ENCODE measurements at regions not wholly inside any gene's neighbourhood (a gene's known extent, or its start where the extent isn't known, plus 50 kb on each side); places are given as distances from the start of the nearest gene placed in this dataset.

DNA sequence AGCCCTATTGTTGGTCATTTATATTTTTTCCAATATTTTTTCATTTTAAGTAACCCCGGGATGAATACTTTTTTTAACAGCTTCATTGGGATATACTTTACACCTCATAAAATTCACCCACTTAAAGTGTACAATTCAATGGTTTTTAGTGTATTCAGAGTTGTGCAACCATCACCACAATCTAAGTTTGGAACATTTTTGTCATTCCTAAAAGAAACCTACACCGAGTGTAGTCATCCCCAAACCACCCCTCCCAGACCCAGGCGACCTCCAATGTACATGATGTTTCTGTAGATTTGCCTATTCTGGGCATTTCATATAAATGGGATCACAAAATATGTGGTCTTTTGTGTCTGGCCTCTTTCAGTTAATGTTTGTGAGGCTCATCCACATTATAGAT lies 118.3 kb upstream of the FRMD4B start:
- Mint-ChIP-seq H3K27me3 (no peaks in the 10 kb centered on the region), H3K27ac (no peak overlapping the region), H3K4me1 (no peaks in the 10 kb centered on the region), H3K4me3 (no peak overlapping the region), H3K36me3 (no peaks in the 10 kb centered on the region), H3K9me3 (peaks cover 0 to 4% (median 0%) of the 10 kb centered on the region in 7 donors)
- H3K9me3 ChIP-seq (ENCODE audit: control insufficient read depth in 2 of 2, low read length in 2 of 2), result no peaks in the 10 kb centered on the region
- H3K4me3 ChIP-seq (ENCODE audit: low read depth, low read length), result no peak overlapping the region
- H3K4me1 ChIP-seq (ENCODE audit: control insufficient read depth, insufficient read depth, low read length, poor library complexity, severe bottlenecking), result no peaks in the 10 kb centered on the region
- DNase-seq (no peak), ATAC-seq (ENCODE audit: low read depth in 2 of 2) (no peak)
- H3K27ac ChIP-seq (ENCODE audit: insufficient read depth, low read length, poor library complexity, severe bottlenecking), result no peak overlapping the region
- no peaks in the 10 kb centered on the region for H3K36me3 ChIP-seq (ENCODE audit: control insufficient read depth, insufficient read depth, low read length)
- peaks cover 3% of the 10 kb centered on the region for H3K27me3 ChIP-seq (ENCODE audit: control insufficient read depth, insufficient read depth, low read length)

DNA sequence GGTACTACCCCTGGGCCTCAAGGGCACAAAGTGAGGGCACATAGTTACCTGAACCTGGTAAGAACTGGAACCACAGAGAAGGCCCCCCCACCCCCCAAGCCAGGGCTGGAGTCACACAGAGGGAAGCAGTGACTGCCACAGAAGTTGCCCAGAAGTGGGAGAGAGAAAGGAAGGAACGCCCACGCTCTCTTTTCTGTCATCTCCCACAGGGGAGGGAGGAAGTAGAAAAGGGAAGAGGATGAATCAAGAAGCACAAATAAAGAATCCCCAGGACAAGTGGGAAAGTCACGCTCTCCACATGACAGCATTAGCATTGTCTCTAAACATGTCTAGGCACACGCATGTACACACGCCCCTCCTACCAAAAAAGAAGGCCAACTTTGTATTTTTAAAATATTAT lies 114.7 kb upstream of the FRMD4B start:
- Mint-ChIP-seq H3K27me3 (peaks cover 4% of the 10 kb centered on the region), H3K9me3 (peaks cover 0 to 5% (median 1%) of the 10 kb centered on the region in 7 donors), H3K4me3 (no peak overlapping the region), H3K27ac (no peak overlapping the region), H3K36me3 (no peaks in the 10 kb centered on the region), H3K4me1 (no peaks in the 10 kb centered on the region)
- H3K4me1 ChIP-seq (ENCODE audit: control insufficient read depth, insufficient read depth, low read length, poor library complexity, severe bottlenecking), result no peaks in the 10 kb centered on the region
- ATAC-seq (ENCODE audit: low read depth in 2 of 2) (no peak), DNase-seq (no peak)
- H3K4me3 ChIP-seq (ENCODE audit: low read depth, low read length), result no peak overlapping the region
- no peaks in the 10 kb centered on the region for H3K27me3 ChIP-seq (ENCODE audit: control insufficient read depth, insufficient read depth, low read length)
- no peaks in the 10 kb centered on the region for H3K36me3 ChIP-seq (ENCODE audit: control insufficient read depth, insufficient read depth, low read length)
- no peaks in the 10 kb centered on the region for H3K9me3 ChIP-seq (ENCODE audit: control insufficient read depth in 2 of 2, low read length in 2 of 2)
- no peak overlapping the region for H3K27ac ChIP-seq (ENCODE audit: insufficient read depth, low read length, poor library complexity, severe bottlenecking)

DNA sequence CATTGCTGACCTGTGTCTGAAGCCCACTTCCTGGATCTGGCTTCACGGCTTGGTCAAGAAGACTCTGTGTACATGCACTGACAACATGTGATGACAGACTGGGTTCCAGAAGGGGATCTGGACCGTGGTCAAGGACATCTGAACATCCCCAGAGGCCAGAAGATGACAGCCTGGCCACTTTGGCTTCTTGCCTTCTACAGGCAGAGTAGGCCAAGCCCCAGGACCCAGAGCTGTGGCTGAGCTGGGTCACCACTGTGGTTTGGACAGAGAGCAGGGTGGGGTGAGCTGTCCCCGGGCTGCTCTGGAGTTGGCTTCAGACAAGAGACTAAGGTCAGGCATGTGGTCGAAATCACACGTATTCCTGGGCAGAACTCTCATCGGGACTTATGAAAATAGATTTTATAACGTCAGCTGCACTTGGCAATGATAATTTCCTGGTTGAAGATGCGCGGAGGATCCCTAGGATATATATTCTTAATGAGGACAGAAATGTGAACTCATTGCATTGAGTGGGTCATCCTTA lies 114.1 kb upstream of the FRMD4B start:
- peaks cover 4% of the 10 kb centered on the region for H3K27me3 Mint-ChIP-seq
- no peak overlapping the region for H3K27ac Mint-ChIP-seq
- DNase-seq (no peak), ATAC-seq (ENCODE audit: low read depth in 2 of 2) (no peak)
- H3K4me1 ChIP-seq (ENCODE audit: control insufficient read depth, insufficient read depth, low read length, poor library complexity, severe bottlenecking), result no peaks in the 10 kb centered on the region
- H3K9me3 Mint-ChIP-seq, result peaks cover 0 to 5% (median 1%) of the 10 kb centered on the region in 7 donors
- no peaks in the 10 kb centered on the region for H3K36me3 Mint-ChIP-seq
- H3K4me3 ChIP-seq (ENCODE audit: low read depth, low read length), result no peak overlapping the region
- H3K27me3 ChIP-seq (ENCODE audit: control insufficient read depth, insufficient read depth, low read length), result no peaks in the 10 kb centered on the region
- H3K4me3 Mint-ChIP-seq, result no peak overlapping the region
- H3K36me3 ChIP-seq (ENCODE audit: control insufficient read depth, insufficient read depth, low read length), result no peaks in the 10 kb centered on the region
- no peaks in the 10 kb centered on the region for H3K4me1 Mint-ChIP-seq
- no peak overlapping the region for H3K27ac ChIP-seq (ENCODE audit: insufficient read depth, low read length, poor library complexity, severe bottlenecking)
- H3K9me3 ChIP-seq (ENCODE audit: control insufficient read depth in 2 of 2, low read length in 2 of 2), result no peaks in the 10 kb centered on the region

DNA sequence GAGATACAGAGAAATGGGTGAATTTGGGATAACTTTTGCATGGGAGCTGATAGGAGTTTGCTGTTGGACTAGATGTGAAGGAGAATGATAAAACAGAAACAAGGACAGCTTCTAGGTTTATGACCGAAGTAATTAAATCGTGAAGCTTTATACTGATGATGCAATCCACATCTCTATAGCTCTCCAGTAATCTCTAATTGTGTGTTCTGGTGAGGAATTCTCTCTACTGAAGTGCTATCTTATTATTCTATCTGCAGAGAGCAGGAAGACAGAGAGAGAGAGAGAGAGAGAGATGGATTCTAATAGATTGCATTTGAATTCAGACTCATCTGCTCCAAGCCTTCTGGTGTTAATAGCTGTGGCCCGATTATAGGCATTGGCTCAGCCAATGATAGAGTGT lies 113.5 kb upstream of the FRMD4B start:
- Mint-ChIP-seq H3K4me1 (no peaks in the 10 kb centered on the region), H3K36me3 (no peaks in the 10 kb centered on the region), H3K4me3 (no peak overlapping the region), H3K27ac (no peak overlapping the region), H3K9me3 (peaks cover 0 to 5% (median 1%) of the 10 kb centered on the region in 7 donors), H3K27me3 (peaks cover 9% of the 10 kb centered on the region)
- Histone ChIP-seq H3K27ac (ENCODE audit: insufficient read depth, low read length, poor library complexity, severe bottlenecking) (no peak overlapping the region), H3K4me3 (ENCODE audit: low read depth, low read length) (no peak overlapping the region), H3K27me3 (ENCODE audit: control insufficient read depth, insufficient read depth, low read length) (no peaks in the 10 kb centered on the region), H3K4me1 (ENCODE audit: control insufficient read depth, insufficient read depth, low read length, poor library complexity, severe bottlenecking) (no peaks in the 10 kb centered on the region), H3K9me3 (ENCODE audit: control insufficient read depth in 2 of 2, low read length in 2 of 2) (no peaks in the 10 kb centered on the region), H3K36me3 (ENCODE audit: control insufficient read depth, insufficient read depth, low read length) (no peaks in the 10 kb centered on the region)
- ATAC-seq (ENCODE audit: low read depth in 2 of 2), result no peak
- DNase-seq, result no peak

DNA sequence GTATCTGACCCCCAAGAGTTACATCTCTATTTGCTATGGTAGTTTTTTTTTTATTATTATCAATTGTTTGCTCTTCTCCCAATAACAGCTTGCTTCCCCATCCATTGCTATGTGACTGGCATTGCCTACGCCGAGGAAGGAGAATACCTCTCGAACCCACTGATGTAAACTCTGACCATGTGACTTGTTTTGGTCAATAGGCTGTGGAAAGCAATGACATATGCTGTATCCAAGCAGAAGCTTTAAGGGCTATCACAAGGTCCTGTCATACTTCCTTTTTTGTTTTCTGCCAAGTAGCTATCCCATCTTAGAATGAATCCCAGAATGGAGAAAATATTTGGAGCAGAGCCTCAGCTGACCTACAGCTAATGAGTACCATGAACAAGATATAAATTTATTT lies 111.0 kb upstream of the FRMD4B start:
- Histone ChIP-seq H3K4me1 (ENCODE audit: control insufficient read depth, insufficient read depth, low read length, poor library complexity, severe bottlenecking) (no peaks in the 10 kb centered on the region), H3K27me3 (ENCODE audit: control insufficient read depth, insufficient read depth, low read length) (no peaks in the 10 kb centered on the region), H3K9me3 (ENCODE audit: control insufficient read depth in 2 of 2, low read length in 2 of 2) (no peaks in the 10 kb centered on the region), H3K4me3 (ENCODE audit: low read depth, low read length) (no peak overlapping the region), H3K36me3 (ENCODE audit: control insufficient read depth, insufficient read depth, low read length) (no peaks in the 10 kb centered on the region), H3K27ac (ENCODE audit: insufficient read depth, low read length, poor library complexity, severe bottlenecking) (no peak overlapping the region)
- H3K27ac Mint-ChIP-seq, result no peak overlapping the region
- no peak overlapping the region for H3K4me3 Mint-ChIP-seq
- DNase-seq (no peak), ATAC-seq (ENCODE audit: low read depth in 2 of 2) (no peak)
- no peaks in the 10 kb centered on the region for H3K36me3 Mint-ChIP-seq
- H3K27me3 Mint-ChIP-seq, result peaks cover 9% of the 10 kb centered on the region
- H3K4me1 Mint-ChIP-seq, result no peaks in the 10 kb centered on the region
- peaks cover 0 to 5% (median 3%) of the 10 kb centered on the region in 7 donors for H3K9me3 Mint-ChIP-seq

DNA sequence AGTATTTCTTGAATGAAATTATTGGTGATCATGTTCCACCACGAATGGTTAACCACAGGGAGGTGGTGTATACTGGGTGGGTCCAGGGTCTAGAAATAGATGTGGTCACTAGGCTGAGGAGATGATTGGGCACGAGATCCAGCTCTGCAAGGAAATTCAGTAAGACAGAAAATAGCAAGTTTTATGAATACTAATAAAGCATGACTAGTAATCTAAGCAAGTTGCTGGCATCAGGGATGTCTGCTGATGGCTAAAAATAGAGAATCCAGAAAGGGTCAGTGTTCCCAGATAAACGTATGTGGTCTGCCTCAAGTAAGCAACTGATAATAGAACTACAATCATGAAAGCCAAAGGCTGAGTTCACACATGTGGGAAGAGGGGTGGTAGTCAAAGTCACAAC lies 108.3 kb upstream of the FRMD4B start:
- no peak overlapping the region for H3K27ac ChIP-seq (ENCODE audit: insufficient read depth, low read length, poor library complexity, severe bottlenecking)
- no peaks in the 10 kb centered on the region for H3K4me1 Mint-ChIP-seq
- H3K9me3 ChIP-seq (ENCODE audit: control insufficient read depth in 2 of 2, low read length in 2 of 2), result no peaks in the 10 kb centered on the region
- no peak for DNase-seq
- no peak for ATAC-seq (ENCODE audit: low read depth in 2 of 2)
- no peaks in the 10 kb centered on the region for H3K4me1 ChIP-seq (ENCODE audit: control insufficient read depth, insufficient read depth, low read length, poor library complexity, severe bottlenecking)
- H3K9me3 Mint-ChIP-seq, result peaks cover 0 to 5% (median 2%) of the 10 kb centered on the region in 7 donors
- no peak overlapping the region for H3K4me3 Mint-ChIP-seq
- H3K27me3 ChIP-seq (ENCODE audit: control insufficient read depth, insufficient read depth, low read length), result no peaks in the 10 kb centered on the region
- no peak overlapping the region for H3K27ac Mint-ChIP-seq
- no peak overlapping the region for H3K4me3 ChIP-seq (ENCODE audit: low read depth, low read length)
- no peaks in the 10 kb centered on the region for H3K36me3 Mint-ChIP-seq
- no peaks in the 10 kb centered on the region for H3K36me3 ChIP-seq (ENCODE audit: control insufficient read depth, insufficient read depth, low read length)
- H3K27me3 Mint-ChIP-seq, result peaks cover 16% of the 10 kb centered on the region

DNA sequence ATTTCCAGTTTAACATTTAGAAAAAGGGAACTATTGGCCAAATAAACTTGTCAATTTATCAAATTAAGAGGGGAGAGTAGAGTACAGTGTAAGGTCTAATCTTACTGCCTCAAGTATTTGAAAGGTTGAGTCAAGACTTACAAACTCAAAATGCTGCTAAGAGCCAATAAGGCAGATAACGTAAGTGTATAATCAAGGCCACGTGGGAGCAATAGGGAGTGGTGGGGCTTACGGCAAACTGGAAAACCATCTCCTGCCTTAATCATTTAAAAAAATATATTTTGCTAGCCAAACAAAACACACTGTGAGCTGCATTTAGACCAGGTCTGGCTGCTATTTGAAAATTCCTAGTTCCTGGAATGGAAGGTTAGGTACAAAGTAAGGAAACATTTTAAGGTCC lies 107.3 kb upstream of the FRMD4B start:
- Mint-ChIP-seq H3K4me1 (no peaks in the 10 kb centered on the region), H3K27me3 (peaks cover 11% of the 10 kb centered on the region), H3K4me3 (no peak overlapping the region), H3K9me3 (peaks cover 0 to 5% (median 1%) of the 10 kb centered on the region in 7 donors), H3K36me3 (no peaks in the 10 kb centered on the region), H3K27ac (no peak overlapping the region)
- H3K4me3 ChIP-seq (ENCODE audit: low read depth, low read length), result no peak overlapping the region
- ATAC-seq (ENCODE audit: low read depth in 2 of 2) (no peak), DNase-seq (no peak)
- H3K9me3 ChIP-seq (ENCODE audit: control insufficient read depth in 2 of 2, low read length in 2 of 2), result no peaks in the 10 kb centered on the region
- H3K27me3 ChIP-seq (ENCODE audit: control insufficient read depth, insufficient read depth, low read length), result no peaks in the 10 kb centered on the region
- no peaks in the 10 kb centered on the region for H3K36me3 ChIP-seq (ENCODE audit: control insufficient read depth, insufficient read depth, low read length)
- no peak overlapping the region for H3K27ac ChIP-seq (ENCODE audit: insufficient read depth, low read length, poor library complexity, severe bottlenecking)
- no peaks in the 10 kb centered on the region for H3K4me1 ChIP-seq (ENCODE audit: control insufficient read depth, insufficient read depth, low read length, poor library complexity, severe bottlenecking)

DNA sequence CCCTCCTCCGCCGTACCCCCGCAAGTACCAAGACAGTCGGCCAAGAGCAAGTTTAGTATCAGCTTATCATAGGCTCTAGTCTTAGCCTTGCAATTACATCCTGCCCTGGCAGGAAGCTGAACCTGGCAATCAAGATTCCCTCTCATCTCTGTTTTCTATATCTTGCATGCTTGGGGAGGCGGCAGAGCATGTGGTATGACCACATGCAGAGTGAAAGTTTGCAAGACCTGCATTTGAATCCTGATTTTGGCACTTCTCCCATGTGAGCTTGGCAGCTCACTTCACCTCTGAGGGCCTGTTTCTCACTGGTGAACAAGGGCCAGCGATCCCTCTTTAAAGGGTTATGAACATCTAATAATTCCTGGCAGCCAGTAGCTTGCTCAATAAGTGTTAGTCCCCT lies 106.1 kb upstream of the FRMD4B start:
- H3K36me3 ChIP-seq (ENCODE audit: control insufficient read depth, insufficient read depth, low read length), result no peaks in the 10 kb centered on the region
- Mint-ChIP-seq H3K4me1 (no peaks in the 10 kb centered on the region), H3K36me3 (no peaks in the 10 kb centered on the region), H3K9me3 (peaks cover 0 to 5% (median 1%) of the 10 kb centered on the region in 7 donors), H3K4me3 (no peak overlapping the region), H3K27me3 (peaks cover 13% of the 10 kb centered on the region), H3K27ac (no peak overlapping the region)
- DNase-seq (no peak), ATAC-seq (ENCODE audit: low read depth in 2 of 2) (no peak)
- H3K27ac ChIP-seq (ENCODE audit: insufficient read depth, low read length, poor library complexity, severe bottlenecking), result no peak overlapping the region
- H3K4me3 ChIP-seq (ENCODE audit: low read depth, low read length), result no peak overlapping the region
- H3K4me1 ChIP-seq (ENCODE audit: control insufficient read depth, insufficient read depth, low read length, poor library complexity, severe bottlenecking), result no peaks in the 10 kb centered on the region
- H3K27me3 ChIP-seq (ENCODE audit: control insufficient read depth, insufficient read depth, low read length), result no peaks in the 10 kb centered on the region
- no peaks in the 10 kb centered on the region for H3K9me3 ChIP-seq (ENCODE audit: control insufficient read depth in 2 of 2, low read length in 2 of 2)

Data from CD4-positive, CD25-positive, alpha-beta regulatory T cell (primary cell).